T-helper 2 cell (primary cell): ENCODE measurements at regions not wholly inside any gene's neighbourhood (a gene's known extent, or its start where the extent isn't known, plus 50 kb on each side); places are given as distances from the start of the nearest gene placed in this dataset.

Experiments
- DNase-seq, 5 experiments: peaks; one replicate each; pipeline versions ENCODE4 v3.0.0 to v3.0.0-alpha.2; 2012 to 2022

- DNase-seq: no peak
Measured at GRCh38 chr3:43867436-43868072, 176.8 kb downstream of the ABHD5 start.

GRCh38 chr3:43869491-43869890 lies 178.8 kb downstream of the ABHD5 start:
- no peak for DNase-seq

GRCh38 chr3:43870120-43870519 lies 179.4 kb downstream of the ABHD5 start:
- DNase-seq: no peak

DNA sequence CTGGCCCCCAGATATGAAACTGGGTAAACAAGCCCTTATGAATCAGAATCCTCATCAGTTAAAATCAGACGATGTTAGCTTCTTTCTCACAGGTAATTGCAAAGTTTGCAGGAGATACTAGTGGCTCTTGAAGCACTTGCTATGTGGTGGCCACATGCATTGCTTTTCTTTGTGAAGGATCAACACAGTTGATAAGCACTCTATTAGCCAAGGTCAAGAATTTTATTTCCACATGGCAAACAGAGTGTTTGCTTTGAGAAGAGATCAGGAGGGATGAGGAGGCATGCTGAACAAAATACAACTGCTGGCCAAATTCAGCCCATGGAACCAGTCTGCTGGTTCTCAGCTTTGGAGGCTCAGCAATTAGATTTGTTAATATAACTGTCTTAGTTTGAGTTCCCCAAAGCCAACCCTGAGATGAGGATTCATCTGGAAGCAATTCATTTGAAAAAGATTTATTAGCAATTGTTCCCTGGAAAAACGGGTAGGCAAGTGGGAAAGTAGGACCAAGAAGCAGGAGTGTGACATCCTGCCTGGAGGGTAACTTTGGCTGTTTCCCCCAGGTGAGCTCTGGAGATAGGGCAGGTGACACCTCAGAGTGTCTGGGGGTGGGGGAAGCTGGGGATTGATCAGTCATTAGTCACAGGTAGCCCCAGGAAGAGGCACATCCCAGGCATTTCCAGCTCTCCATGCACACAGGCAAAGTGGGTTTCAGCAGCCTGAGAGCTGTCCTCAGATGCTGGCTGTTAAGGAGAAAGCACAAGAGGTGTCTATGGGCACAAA lies 180.3 kb downstream of the ABHD5 start:
- no peak for DNase-seq

- no peak for DNase-seq
Measured at GRCh38 chr3:43871627-43872245, 181.0 kb downstream of the ABHD5 start.

GRCh38 chr3:43872301-43872700 lies 181.6 kb downstream of the ABHD5 start:
- DNase-seq: no peak

DNA sequence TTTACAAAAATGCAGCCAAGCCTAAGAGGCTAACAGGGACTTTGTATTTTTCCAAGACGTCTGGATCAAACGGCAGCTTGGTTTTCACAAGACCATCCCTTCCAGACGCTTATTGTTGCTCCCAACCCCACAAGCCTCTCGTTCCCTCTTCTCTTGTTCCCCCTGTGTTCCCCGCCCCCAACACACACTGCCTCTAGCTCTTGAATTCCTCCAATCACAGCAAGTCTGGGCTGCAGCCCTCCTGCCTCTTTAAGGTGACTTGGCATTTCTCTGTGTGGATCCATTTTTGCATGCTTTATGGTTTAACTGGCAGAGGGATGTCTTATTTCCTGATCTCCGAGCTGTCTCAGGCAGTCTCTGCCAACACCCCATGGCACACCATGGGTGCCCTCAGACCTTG lies 182.2 kb downstream of the ABHD5 start:
- no peak for DNase-seq

DNA sequence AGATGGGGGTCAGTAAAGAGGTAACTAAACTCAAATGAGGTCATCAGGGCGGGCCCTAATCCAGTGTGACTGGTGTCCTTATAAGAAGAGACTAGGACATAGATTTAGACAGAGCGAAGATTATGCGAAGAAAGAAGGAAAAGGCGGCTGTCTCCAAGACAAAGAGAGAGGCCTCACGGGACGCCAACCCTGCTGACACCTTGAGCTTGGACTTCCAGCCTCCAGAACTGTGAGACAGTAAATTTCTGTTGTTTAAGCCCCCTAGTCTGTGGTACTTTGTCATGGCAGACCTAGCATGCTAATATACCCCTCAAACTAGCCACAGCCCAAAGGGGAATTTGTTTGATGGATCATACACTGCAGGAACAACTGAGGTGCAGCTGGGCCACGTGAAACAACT lies 183.0 kb downstream of the ABHD5 start:
- DNase-seq: no peak

- DNase-seq: no peak
Measured at GRCh38 chr3:43874290-43874689, 183.6 kb downstream of the ABHD5 start.

DNA sequence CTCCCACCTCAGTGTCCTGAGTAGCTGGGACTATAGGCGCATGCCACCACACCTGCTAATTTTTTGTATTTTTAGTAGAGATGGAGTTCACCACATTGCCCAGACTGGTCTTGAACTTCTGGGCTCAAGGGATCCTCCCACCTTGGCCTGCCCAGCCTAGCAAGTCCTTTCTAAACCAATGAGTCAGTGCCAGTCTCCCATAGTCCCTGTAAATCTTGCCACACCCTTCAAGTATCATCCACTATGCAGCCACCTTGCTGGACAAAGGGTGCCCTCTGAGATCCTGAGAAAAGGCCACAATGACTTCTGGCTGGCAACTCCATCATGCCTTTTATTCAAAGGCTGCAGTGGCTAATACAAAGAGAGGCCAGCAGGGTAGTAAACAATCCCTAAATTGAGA lies 184.0 kb downstream of the ABHD5 start:
- no peak for DNase-seq

DNA sequence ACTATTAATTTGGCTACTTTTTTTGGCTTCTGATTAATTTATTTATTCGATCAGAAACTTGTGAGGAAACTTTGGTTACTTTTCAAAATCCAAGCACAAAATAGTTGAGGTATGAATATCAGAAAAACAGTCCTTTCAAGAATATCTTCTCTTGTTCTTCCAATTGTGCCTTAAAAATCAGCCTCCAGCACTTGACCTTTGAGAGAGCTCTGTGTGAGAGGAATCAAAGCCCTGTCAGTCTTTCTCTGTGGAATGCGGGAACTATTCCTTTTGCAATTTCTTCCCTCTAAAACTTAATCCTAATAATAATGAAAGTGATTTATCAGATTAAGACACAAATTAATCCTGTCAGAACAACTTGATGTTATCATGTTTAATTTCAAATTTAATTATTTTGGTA lies 185.9 kb downstream of the ABHD5 start:
- no peak for DNase-seq

GRCh38 chr3:43879166-43879565 lies 188.4 kb downstream of the ABHD5 start:
- DNase-seq: no peak

- no peak for DNase-seq
Measured at GRCh38 chr3:43882976-43883680, 192.4 kb downstream of the ABHD5 start.

GRCh38 chr3:43883729-43884396 lies 193.1 kb downstream of the ABHD5 start:
- DNase-seq: no peak

- no peak for DNase-seq
Measured at GRCh38 chr3:43884581-43884980, 193.8 kb downstream of the ABHD5 start.

DNA sequence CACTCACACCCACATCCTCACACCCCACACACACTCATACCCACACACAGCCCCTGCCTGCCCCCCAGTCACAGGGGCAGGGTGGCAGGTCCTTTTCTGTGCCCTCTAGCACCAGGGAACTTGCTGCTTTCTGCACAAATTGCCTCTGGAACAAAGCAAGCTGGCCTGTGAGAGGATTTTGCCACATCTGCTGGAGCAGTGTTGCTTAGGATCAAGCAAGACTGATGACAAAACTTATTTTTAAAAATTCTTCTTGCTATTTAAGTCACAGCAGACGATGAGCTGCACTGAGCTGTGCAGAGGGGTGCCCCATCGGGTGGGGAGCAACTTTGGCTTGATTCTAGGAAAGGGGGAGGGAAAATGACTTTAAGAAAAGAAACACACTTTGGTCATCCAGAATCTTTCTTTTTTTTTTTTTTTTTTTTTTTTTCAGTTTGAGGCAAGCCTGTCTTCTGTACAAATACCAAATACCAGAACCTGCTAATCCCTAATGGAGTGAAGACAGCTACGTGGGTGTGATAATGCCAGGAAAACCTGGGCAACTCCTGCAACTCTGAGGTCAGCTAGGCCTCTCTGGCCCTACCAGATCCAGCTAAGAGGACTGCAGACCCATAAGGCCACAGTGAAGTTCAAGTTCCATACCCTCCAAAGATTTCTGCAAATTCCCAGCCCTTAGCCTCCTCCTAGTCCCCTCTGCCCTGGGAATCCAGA lies 195.3 kb downstream of the ABHD5 start:
- no peak for DNase-seq

- no peak for DNase-seq
Measured at GRCh38 chr3:43892061-43892460, 201.3 kb downstream of the ABHD5 start.

- no peak for DNase-seq
Measured at GRCh38 chr3:43892526-43892925, 201.8 kb downstream of the ABHD5 start.

DNA sequence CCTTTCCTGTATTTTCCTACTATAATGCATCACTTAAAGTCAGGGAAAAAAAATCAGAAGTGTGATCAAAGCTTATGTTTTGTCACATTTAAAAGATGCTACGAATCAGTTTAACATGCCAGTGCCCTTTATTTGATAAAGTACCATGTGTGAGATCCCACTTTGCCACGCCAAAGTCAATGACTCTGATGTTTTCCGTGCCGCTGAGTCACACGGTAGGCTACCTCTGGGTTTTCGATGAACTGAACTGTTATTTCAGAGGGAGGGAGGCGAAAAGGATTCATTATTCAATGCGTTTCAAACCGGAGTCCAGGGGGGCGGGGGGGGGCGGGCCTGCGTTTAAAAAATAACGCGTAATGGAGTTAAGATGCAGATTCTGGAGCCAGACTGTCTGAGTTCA lies 203.0 kb downstream of the ABHD5 start:
- DNase-seq: no peak

GRCh38 chr3:43894176-43895049 lies 203.7 kb downstream of the ABHD5 start:
- peak in 1 of 5 experiments; percentile 55 for DNase-seq

- no peak for DNase-seq
Measured at GRCh38 chr3:43895573-43895972, 204.8 kb downstream of the ABHD5 start.
